HG02852 (cell line): ENCODE measurements at regions not wholly inside any gene's neighbourhood (a gene's known extent, or its start where the extent isn't known, plus 50 kb on each side); places are given as distances from the start of the nearest gene placed in this dataset.
"Not testable (repeated sequence)": the region's sequence is repeated elsewhere in the genome, so short reads cannot be mapped to it uniquely, and the experiment has no call there.

Experiments used
- ATAC-seq: cut with Tn5 transposase; IDR thresholded peaks from one replicate; pipeline ENCODE4 v1.9.1; 2021; ENCODE audit warnings: mild to moderate bottlenecking, moderate library complexity; ENCODE audit not compliant: unreplicated experiment

DNA sequence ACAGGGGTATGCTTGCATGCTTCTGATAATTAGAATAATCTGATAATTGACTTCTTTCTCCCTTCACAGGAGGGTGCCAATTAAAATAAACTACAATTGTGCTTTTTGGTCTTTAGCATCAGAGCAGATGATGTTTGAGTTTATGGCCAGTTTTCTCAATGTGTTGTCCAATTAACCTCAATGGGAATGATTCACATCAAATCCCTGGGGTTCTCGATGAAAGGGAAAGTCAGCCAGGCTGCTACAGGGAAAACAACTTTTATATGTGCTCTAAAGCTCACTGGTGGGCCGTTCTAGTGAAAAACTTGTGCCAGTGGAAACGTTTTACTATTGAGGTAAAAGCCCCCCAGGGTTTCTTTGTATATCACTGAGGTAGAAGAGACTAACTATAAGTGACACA, 887.3 kb upstream of the CRIM1 start:
- ATAC-seq = no peak

DNA sequence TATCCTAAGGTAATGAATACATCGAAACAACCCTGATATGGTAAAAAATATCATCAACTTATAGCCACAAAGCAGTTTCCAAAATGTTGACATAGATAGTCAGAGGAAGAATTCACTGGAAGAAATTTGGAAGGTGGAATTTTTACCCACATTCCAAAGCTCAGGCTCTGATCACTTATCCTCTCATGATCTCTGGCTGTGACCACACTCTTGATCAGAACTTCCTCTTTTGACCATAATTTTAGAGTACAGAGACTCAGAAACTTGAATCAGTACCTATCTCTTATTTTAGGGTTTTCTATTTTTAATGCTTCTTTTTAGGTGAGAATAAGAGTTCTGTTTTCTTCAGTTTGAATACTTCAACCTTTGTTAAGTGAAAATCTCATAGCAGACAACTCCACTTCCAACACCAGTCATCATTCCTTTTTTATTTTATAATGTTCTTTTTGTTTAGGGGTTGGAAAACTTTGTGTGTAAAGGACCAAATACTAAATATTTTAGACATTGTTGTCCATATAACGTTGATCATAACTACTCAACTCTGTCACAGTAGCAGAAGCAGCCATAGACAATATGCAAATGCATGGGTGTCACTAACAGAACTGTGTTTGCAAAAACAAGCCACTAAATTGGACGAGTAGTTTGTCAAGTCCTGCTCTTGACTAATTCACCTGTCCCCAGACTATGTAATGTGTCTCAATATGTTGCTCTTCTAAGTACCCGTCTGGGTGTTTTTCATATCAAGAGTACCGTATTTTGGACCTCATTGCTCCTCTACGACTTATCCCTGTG, 891.6 kb upstream of the CRIM1 start:
- peak; percentile 67 for ATAC-seq

DNA sequence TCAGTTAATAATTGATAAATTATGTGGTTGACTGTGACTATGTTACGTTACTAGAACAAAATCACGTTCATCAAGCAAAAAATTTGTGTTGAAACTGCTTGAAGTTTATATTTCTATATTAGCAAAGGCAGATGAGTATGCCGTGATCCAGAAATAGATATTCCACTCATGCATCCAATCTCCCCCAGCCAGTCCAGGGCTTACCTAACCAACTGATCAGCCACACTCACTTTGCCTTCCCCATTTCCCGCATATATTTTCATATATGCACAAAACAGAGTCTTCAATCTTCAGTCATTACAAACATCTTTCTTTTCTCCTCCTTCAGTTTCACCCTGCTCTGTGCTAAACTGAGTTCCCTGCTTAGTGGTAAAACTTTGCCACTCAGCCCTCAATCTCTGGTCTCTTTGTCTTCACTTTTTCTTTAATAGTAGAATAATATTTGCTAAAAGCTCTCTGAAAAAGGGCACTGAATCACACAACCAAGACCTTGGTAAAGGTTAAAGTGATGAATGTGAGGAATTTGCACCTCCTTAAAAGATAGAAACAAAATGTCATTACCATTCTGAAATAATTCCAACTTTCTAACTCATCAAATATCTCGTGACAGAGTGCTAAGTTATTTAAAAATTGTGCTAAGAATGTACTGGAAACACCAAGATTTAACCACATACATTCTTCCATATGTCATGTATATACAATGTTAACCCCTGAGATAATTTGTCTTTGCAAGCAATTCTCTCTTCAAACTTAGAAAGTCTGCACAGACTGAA, 893.2 kb upstream of the CRIM1 start:
- ATAC-seq = no peak

DNA sequence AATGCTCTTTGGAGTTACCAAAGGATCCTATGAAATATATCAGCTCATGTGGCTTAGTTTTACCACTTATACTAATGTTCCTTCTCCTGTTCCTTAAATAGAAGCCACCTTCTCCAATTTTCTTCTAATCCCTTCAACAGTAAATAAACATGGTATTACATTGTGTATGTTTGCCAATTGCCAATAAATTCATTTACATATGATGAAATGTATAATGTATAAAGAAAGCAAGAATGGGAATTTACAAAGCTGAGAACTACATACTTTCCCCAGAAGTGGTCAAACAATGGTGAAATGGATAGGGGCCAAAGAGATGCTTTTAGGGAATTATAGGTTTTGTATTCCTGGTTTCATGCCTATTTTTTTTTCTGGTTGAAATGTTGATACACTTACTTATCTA, 894.2 kb upstream of the CRIM1 start:
- no peak for ATAC-seq

DNA sequence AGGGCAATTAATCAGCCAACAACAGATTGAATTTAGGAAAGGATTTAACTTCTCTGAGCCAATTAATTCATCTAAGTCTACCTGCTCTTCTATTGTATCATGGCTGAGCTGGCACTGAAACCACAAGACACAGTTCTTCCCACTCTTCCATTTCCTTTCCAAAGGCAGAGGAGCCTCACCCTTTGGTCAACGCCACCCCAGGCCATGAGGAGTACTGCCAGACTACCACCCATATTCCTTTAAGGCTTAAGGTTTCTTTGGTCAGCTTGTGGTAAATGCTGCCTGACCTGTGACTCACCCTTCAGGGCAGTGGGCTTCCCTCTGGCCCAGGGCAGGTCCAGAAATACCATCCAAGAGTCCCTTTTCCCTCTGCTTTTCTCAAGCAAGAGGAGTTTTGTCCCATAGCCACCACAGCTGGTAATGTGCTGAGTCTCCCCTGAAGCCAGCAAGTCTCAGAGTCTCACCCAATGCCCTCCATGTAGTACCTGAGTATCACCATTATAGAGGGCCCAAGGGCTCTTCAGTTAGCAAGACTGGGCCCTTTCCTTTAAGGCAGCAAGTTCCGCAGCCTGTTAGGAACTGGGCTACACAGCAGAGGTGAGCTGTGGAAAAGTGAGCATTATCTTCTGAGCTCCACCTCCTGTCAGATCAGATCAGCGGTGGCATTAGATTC, 900.5 kb upstream of the CRIM1 start:
- no peak for ATAC-seq

DNA sequence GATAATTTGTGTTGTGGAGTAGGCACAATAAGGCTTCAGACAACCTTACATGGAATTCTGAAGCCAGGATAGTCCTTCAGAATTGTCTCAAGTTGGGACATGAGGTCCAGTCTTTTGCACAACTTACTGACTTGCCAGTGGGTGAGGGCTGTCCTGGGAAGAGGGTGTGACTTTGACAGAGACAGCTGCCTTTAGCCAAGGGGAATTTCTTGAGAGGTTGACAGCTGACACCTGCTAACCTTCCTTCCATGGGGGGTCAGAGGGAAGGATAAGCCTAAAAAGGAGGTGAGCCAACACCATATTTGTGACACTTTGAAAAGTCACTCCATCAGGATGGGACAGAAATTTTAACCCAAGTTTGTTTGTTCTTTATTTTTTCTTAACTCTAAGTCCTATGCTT, 907.8 kb upstream of the CRIM1 start:
- no peak for ATAC-seq

DNA sequence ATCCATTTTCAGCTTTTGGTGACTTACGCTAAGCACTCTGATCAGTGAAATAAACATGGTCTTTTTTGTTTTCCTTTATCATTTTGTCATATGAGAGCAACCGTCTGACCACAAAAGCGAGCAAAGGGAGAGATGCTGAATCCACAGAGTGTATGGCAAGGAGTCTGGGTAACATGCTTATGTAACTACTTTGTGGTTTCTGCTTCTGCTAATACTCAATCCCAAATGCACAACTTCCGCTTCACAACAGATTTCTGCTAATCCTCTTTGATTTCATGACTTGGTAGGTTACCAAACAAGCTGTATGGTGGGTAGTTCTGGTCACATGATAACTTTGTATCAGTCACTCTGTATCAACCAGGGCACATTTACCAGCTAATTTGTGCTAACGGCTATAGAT, 908.4 kb upstream of the CRIM1 start:
- no peak for ATAC-seq

DNA sequence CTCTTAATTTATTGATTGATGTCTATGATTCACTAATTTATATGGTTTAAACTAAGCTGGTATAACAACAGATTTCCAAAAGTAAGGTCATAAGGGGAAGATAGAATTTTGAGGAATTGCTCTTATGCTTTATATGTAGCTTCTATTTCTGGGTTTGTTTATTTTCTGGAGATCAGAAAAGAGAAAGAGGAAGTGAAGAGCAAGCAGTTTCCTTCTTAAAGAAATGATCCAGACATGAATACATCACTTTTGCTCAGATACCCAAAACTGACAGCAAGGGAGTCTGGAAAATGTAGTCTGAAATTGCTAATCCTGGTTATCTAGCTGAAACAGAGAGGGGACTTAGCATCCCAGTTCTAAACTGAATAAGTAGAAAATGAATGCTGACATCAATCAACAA, 912.5 kb upstream of the CRIM1 start:
- ATAC-seq = no peak

DNA sequence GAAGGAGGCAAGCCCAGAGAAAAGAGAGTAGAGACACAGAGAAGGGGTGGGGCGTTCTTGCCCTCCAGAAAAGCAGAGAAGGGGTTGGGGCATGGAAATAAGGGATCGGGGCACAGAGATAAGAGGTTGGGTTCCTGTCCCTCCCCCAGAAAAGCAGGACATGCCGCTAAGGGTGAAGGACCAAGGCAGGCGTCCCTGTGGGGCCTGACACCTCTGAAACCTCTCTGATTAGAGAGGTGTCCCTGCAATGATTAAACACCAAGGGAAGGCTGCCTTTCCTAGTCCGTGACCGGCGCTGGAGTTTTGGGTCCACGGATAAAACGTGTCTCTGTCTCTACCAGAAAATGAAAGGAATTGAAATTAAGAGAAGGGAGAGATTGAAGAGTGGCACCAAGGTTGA, 914.0 kb upstream of the CRIM1 start:
- ATAC-seq = not testable (repeated sequence)

DNA sequence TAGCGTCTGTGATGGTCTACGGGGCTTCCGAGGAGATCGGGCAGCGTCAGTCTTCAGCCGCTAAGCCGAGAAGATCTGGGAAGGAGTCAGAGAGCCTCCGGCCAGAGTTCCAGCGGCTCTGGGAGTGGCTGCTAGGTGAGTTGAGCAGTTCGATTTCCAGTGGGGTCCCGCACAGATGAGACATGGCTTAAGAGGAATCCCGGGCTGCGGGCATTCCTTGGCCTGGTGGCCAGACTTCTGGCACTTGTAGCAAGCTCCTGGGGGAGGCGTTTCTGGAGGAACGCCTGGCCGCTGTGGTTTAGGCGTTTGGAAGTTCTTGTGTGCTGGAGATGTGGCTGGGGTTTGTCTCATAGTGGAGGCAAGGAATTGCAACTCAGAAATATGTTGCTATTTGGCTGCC, 915.3 kb upstream of the CRIM1 start:
- ATAC-seq = not testable (repeated sequence)

DNA sequence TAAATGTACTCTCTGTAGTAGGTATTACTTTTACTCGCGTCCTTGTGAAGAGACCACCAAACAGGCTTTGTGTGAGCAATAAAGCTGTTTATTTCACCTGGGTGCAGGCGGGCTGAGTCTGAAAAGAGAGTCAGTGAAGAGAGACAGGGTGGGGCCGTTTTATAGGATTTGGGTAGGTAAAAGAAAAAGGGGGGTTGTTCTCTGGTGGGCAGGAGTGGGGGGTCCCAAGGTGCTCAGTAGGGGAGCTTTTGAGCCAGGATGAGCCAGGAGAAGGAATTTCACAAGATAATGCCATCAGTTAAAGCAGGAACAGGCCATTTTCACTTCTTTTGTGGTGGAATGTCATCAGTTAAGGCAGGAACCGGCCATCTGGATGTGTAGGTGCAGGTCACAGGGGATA, 918.7 kb upstream of the CRIM1 start:
- not testable (repeated sequence) for ATAC-seq

DNA sequence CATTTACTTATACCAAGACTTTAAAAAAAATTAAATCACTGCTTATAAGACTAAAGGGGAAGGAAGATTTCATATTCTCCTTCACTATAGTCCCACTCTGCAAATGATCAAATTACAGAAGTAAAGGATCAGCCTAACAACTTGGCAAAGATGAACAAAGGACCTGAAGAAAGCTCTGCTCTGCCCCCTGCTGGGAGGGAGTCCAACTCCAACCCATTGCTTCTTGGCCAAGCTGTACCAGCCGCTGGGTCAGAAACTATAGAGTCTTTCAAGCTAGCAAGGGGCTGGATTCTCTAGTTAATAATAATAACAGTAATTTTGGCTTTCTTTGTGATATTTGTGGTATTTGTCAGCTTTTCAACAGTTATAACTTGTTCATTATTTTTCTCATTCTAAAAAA, 927.0 kb upstream of the CRIM1 start:
- peak; percentile 65 for ATAC-seq

DNA sequence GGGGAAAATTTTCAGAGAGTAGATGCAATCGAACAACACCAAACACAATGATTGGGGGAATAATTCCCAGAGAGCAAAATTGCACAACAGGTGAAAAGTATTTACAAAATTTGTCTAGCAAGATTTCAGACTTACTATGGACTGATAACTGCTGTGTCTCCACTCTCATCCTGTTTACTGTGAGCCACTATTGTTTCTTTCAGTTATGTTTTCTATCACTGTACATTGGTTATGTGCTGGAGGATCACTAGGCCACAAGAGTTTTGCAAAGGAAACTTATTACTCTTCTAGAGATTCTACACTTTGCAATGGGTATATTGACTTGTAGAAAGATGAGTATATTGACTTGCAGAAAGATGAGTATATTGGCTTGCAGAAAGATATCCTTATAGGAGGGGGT, 934.1 kb upstream of the CRIM1 start:
- ATAC-seq = no peak

DNA sequence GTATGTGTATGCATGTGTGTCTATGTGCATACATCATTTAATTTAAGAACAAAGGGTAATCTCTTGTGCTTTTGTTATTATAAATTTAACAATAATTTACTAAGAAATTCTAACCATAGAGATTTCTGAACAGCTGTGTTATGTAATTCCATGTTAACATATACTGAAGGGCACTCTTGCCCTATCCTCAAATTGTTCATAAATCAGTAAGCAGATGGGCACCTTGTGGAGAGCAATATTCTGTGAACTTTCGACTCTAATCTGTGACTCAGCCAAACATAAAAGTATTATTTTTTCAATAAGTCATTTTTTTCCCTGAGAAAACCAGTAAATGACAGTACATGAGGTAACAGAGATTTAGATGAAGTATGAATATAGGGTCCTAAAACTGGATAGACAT, 938.3 kb upstream of the CRIM1 start:
- no peak for ATAC-seq

DNA sequence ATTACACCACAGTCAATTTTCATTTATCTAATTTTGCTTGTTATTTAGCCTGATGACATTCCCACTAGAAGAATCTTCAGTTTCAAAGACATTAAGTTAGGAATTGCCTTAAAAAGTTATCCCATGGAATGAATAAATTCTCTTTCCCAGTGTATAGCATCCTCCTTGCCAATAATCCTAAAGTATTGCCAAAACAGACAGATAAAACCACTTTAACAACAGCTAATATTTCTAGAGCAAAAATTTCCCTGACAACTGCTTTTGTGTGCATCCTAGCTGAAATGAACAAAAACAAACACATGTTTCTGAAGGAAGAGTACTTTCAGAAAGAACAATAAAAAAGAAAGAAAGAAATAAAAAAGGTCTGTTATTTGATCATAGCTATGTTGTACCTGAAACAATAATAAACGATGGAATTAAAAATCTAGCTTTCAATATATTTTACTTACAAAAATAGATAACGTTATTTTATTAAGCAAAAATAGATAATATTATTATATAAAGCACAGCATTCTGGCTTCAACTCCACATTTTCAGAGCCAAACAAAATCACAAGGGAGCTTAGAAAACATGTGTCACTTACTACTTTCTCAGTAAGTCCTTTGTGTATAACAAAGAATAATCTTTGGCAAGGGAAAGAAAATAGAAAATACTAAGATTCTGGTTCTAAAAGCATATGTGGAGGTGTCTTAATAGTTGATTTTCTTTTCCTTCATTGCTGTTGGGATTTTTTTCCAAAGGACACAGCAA, 939.0 kb upstream of the CRIM1 start:
- no peak for ATAC-seq

DNA sequence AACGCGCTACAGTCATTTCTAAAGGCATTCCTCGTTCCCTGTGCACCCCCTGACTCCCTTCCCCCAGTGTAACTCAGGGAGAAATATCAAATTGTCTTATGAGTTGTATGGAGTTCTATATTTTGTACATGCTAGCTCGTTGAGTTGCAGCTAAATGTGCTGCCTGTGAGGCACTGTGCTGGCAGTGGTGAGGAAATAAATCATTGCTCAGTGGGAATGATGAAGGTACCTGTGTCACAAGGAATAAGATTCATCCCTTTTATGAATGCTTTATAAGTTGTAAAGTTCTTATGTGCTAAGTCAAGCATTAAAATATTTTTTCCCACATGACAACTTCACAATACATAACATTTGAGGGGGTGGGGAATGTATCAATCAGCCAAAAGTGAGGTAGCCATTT, 939.6 kb upstream of the CRIM1 start:
- ATAC-seq = no peak

DNA sequence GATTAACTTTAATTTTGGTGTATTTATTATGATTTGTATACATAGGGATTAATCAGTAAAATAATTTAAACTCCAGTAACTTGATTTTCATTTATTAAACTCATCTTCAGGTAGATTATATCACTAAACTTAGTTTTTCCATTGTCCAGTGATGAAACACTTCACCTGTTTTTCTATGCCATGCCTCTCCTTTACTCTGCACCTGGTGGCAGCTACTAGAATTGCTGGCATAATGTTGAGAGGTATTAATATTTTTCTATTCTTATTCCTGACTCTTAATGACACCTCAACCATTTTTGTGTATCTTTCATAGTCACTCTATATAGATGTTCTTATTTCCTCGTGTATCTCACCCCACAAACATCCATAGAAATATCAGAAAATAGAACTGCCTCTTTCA, 940.3 kb upstream of the CRIM1 start:
- no peak for ATAC-seq

DNA sequence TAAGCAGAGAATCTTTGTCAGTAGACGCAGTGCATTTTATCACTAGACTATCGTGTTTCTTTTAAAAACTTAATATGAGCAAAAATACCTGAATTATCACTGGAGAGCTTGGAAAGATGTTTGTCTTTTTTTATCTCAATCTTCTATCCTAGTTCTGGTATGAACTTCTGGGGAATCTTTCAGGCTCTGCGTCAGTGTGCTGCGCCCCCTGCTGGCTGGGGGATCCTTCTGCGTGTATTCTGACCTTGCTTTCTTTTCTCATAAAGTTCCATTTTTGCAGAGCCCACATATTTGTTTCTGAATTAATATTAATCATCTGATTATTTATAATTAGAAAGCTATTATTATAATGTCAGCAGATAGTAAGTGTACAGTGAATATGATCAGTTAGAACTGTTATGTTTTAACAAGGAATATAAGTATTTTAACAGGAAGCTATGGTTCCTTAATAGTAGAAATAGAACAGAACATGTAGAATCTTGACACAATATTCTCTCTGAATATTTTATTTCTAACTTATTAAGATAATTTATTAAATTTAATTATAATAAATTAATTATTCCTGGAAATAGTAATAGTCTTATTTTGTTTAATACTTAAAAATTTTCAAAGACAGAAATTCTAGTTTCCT, 945.0 kb upstream of the CRIM1 start:
- ATAC-seq = peak; percentile 82

DNA sequence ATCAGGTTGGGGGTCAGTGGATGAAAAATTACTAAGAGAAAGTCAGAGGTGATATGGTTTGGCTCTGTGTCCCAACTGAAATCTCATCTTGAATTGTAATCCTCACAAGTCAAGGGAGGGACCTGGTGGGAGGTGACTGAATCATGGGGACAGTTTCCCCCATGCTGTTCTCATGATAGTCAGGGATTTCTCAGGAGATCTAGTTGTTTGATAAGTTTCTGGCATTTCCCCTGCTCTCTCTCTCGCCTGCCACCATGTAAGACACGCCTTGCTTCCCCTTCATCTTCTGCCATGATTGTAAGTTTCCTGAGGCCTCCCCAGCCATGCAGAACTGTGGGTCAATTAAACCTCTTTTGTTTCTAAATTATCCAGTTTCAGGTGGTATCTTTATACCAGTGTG, 945.8 kb upstream of the CRIM1 start:
- ATAC-seq = no peak

DNA sequence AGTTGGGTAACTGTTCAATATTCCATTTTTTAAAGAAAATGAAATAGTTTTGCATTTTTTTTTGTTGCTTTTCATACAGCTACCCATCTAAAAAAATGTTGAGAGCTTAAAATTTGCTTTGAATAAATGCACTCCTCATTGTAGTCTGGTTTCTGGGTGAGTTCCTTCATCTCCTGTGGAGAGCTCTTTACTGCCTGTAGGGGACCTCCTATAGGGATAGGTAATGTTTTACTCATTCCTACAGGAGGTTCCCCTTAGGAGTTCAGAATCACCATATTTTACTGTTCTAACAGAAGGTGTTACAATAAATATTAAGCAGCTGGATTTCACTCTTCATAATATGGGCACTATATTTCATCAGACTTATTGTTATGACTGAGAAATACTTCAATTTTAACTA, 947.3 kb upstream of the CRIM1 start:
- no peak for ATAC-seq
